Calu3 (cell line): ENCODE measurements at regions not wholly inside any gene's neighbourhood (a gene's known extent, or its start where the extent isn't known, plus 50 kb on each side); places are given as distances from the start of the nearest gene placed in this dataset.

Source experiments
- BruUV-seq: library from RNA; stranded (reverse); fragments of 400-500 nt; replicated peaks from 2 replicates; lab custom pipeline; 2021; lab: Mats Ljungman, UMichigan
- CTCF ChIA-PET: fragments of 300-600 bp; sonication (Branson Sonifier 250); formaldehyde crosslinking; loops from one replicate; lab custom pipeline; 2022; ENCODE audit warnings: antibody characterized with exemption; lab: Charles Lee
- DNase-seq: peaks from one replicate; pipeline ENCODE4 v3.0.0; 2022
- H3K27ac Mint-ChIP-seq: one replicate; pipeline ENCODE4 v1.8.0; 2022; ENCODE audit warnings: mixed read lengths; ENCODE audit not compliant: unreplicated experiment
- H3K27me3 Mint-ChIP-seq: one replicate; pipeline ENCODE4 v1.8.0; 2022; ENCODE audit warnings: mixed read lengths; ENCODE audit not compliant: unreplicated experiment
- H3K36me3 Mint-ChIP-seq: one replicate; pipeline ENCODE4 v1.8.0; 2022; ENCODE audit warnings: mild to moderate bottlenecking, moderate library complexity, mixed read lengths; ENCODE audit not compliant: insufficient read depth, unreplicated experiment
- H3K4me1 Mint-ChIP-seq: one replicate; pipeline ENCODE4 v1.8.0; 2022; ENCODE audit warnings: mild to moderate bottlenecking, low read depth, mixed read lengths; ENCODE audit not compliant: unreplicated experiment
- H3K4me3 Mint-ChIP-seq: one replicate; pipeline ENCODE4 v1.8.0; 2022; ENCODE audit warnings: mild to moderate bottlenecking, low read depth, moderate library complexity, mixed read lengths; ENCODE audit not compliant: unreplicated experiment
- H3K9me3 Mint-ChIP-seq: one replicate; pipeline ENCODE4 v1.8.0; 2022; ENCODE audit warnings: low read depth, mixed read lengths; ENCODE audit not compliant: unreplicated experiment
- CTCF ChIP-seq: fragments of 200-600 bp; IDR thresholded peaks from one replicate; pipeline ENCODE4 v1.8.0; 2022; ENCODE audit warnings: antibody characterized with exemption; ENCODE audit not compliant: unreplicated experiment
- intact Hi-C: fragments of 100-400 bp; cut with micrococcal nuclease; formaldehyde crosslinking; loops from one replicate; pipeline ENCODE4 v1.10.0; 2022; ENCODE audit not compliant: unreplicated experiment

- Mint-ChIP-seq H3K9me3 (no peaks in the 10 kb centered on the region), H3K4me1 (no peaks in the 10 kb centered on the region), H3K36me3 (no peaks in the 10 kb centered on the region), H3K4me3 (no peak overlapping the region), H3K27ac (no peak overlapping the region), H3K27me3 (no peaks in the 10 kb centered on the region)
- TF ChIP-seq CTCF, result no peak
- BruUV-seq, result no TSS peak
- intact Hi-C loops, result no loop called here
- CTCF ChIA-PET, result no interaction called here
- DNase-seq, result no peak
These were observed 1063.8 kb downstream of the EFNB2 start for GRCh38 chr13:105471673-105472072.

GRCh38 chr13:105466376-105466775 is 1069.1 kb downstream of the EFNB2 start:
- Mint-ChIP-seq H3K27ac (no peak overlapping the region), H3K27me3 (no peaks in the 10 kb centered on the region), H3K36me3 (no peaks in the 10 kb centered on the region), H3K9me3 (no peaks in the 10 kb centered on the region), H3K4me1 (no peaks in the 10 kb centered on the region), H3K4me3 (no peak overlapping the region)
- no peak for TF ChIP-seq CTCF
- BruUV-seq, result no TSS peak
- CTCF ChIA-PET, result no interaction called here
- no peak for DNase-seq
- intact Hi-C loops, result no loop called here

- H3K36me3 Mint-ChIP-seq, result no peaks in the 10 kb centered on the region
- no peaks in the 10 kb centered on the region for H3K4me1 Mint-ChIP-seq
- intact Hi-C loops, result no loop called here
- BruUV-seq, result no TSS peak
- H3K27me3 Mint-ChIP-seq, result no peaks in the 10 kb centered on the region
- no peak for DNase-seq
- no peak within 1 kb of the TSS for H3K27ac Mint-ChIP-seq
- no peaks in the 10 kb centered on the region for H3K9me3 Mint-ChIP-seq
- CTCF ChIA-PET, result no interaction called here
- no peak within 1 kb of the TSS for H3K4me3 Mint-ChIP-seq
- no peak for TF ChIP-seq CTCF
These were observed 1069.7 kb downstream of the EFNB2 start, which contains the start of gene DAOA for GRCh38 chr13:105465745-105466144. Gene DAOA (plus strand): TSS chr13:105466045.

- no peak for TF ChIP-seq CTCF
- Mint-ChIP-seq H3K9me3 (no peaks in the 10 kb centered on the region), H3K4me1 (no peaks in the 10 kb centered on the region), H3K4me3 (no peak overlapping the region), H3K27ac (no peak overlapping the region), H3K36me3 (no peaks in the 10 kb centered on the region), H3K27me3 (no peaks in the 10 kb centered on the region)
- no TSS peak for BruUV-seq
- intact Hi-C loops, result no loop called here
- CTCF ChIA-PET, result no interaction called here
- DNase-seq, result no peak
These were observed 1070.2 kb downstream of the EFNB2 start for GRCh38 chr13:105465251-105465650.
